ENCODE measurements at regions not wholly inside any gene's neighbourhood (a gene's known extent, or its start where the extent isn't known, plus 50 kb on each side); places are given as distances from the start of the nearest gene placed in this dataset.

- TF ChIP-seq POLR2AphosphoS5 (IDR thresholded peaks at IDR 0.05): no peak
- TF ChIP-seq, protein P1, sequence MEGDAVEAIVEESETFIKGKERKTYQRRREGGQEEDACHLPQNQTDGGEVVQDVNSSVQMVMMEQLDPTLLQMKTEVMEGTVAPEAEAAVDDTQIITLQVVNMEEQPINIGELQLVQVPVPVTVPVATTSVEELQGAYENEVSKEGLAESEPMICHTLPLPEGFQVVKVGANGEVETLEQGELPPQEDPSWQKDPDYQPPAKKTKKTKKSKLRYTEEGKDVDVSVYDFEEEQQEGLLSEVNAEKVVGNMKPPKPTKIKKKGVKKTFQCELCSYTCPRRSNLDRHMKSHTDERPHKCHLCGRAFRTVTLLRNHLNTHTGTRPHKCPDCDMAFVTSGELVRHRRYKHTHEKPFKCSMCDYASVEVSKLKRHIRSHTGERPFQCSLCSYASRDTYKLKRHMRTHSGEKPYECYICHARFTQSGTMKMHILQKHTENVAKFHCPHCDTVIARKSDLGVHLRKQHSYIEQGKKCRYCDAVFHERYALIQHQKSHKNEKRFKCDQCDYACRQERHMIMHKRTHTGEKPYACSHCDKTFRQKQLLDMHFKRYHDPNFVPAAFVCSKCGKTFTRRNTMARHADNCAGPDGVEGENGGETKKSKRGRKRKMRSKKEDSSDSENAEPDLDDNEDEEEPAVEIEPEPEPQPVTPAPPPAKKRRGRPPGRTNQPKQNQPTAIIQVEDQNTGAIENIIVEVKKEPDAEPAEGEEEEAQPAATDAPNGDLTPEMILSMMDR (IDR thresholded peaks at IDR 0.05): no peak
Measured at GRCh38 chr9:107068581-107068980, 205.6 kb downstream of the ZNF462 start.

Measured in esophagus muscularis mucosa (tissue), 3 donors.